Gastroesophageal sphincter (tissue), 4 donors: ENCODE measurements at regions not wholly inside any gene's neighbourhood (a gene's known extent, or its start where the extent isn't known, plus 50 kb on each side); places are given as distances from the start of the nearest gene placed in this dataset.

ENCODE experiments used
- ATAC-seq: fragments of 150-250 bp; one replicate; pipeline ENCODE4 v1.9.1; 2016; ENCODE audit warnings: mild to moderate bottlenecking, moderate library complexity
- H3K27ac ChIP-seq, 4 donors: fragments of 200-600 bp; sonication (generic) in 3 of 4; 1 replicate in 3 of 4; 2 replicates in 1 of 4; pipeline ENCODE4 v1.5.1; 2016 to 2019
- H3K27me3 ChIP-seq: fragments of 200-600 bp; sonication (generic); one replicate; pipeline ENCODE4 v1.5.1; 2019
- H3K36me3 ChIP-seq, 2 donors: fragments of 200-600 bp; sonication (generic); one replicate each; pipeline ENCODE4 v1.5.1; 2019; ENCODE audit warnings: control low read depth in 1 of 2
- H3K4me1 ChIP-seq, 3 donors: fragments of 200-600 bp; sonication (generic); 1 replicate in 2 of 3; 2 replicates in 1 of 3; pipeline ENCODE4 v1.5.1; 2016 to 2019; ENCODE audit warnings: control low read depth in 2 of 3
- H3K4me3 ChIP-seq, 2 donors: fragments of 200-600 bp; sonication (generic); one replicate each; pipeline ENCODE4 v1.5.1; 2019; ENCODE audit warnings: mild to moderate bottlenecking in 1 of 2, moderate library complexity in 1 of 2
- H3K9me3 ChIP-seq, 3 donors: fragments of 200-600 bp; sonication (generic); one replicate each; pipeline ENCODE4 v1.5.1; 2017 to 2019; ENCODE audit warnings: control low read depth in 2 of 3
- CTCF ChIP-seq, 4 experiments: fragments of 200-600 bp in 2 of 4; fragments of 450-650 bp in 2 of 4; sonication (generic) in 1 of 4; IDR thresholded peaks; one replicate each; pipeline ENCODE4 v1.5.1; 2017 to 2019; ENCODE audit warnings: antibody characterized with exemption in 4 of 4, mild to moderate bottlenecking in 2 of 4, moderate library complexity in 2 of 4
- EP300 ChIP-seq: sonication (generic); formaldehyde crosslinking; IDR thresholded peaks from one replicate; pipeline ENCODE4 v1.6.1; 2017; ENCODE audit warnings: antibody characterized with exemption, mild to moderate bottlenecking
- POLR2A ChIP-seq, 2 donors: fragments of 450-650 bp; IDR thresholded peaks; one replicate each; pipeline ENCODE4 v1.6.1; 2017; ENCODE audit warnings: antibody characterized with exemption in 2 of 2, mild to moderate bottlenecking in 2 of 2, moderate library complexity in 1 of 2
- POLR2AphosphoS5 ChIP-seq: sonication (generic); formaldehyde crosslinking; IDR thresholded peaks from one replicate; pipeline ENCODE4 v1.6.1; 2017; ENCODE audit warnings: antibody characterized with exemption
- WGBS, 2 donors: methylation state at CpG; one replicate each; pipeline ENCODE4 v1.1.5; 2018; ENCODE audit warnings: low coverage in 1 of 2; 5-methylcytosine and 5-hydroxymethylcytosine counted together

- H3K4me3 ChIP-seq = no peak overlapping the region
- 80% methylated on average over 5 of the region's 10 CpGs; no CpG with 5 or more reads in 1 of the 2 donors for whole genome bisulfite sequencing, 2 donors
- H3K27ac ChIP-seq = no peak overlapping the region
- H3K27me3 ChIP-seq = no peaks in the 10 kb centered on the region
- ATAC-seq = no peak
- no peak for TF ChIP-seq POLR2AphosphoS5
- TF ChIP-seq POLR2A (IDR thresholded peaks at IDR 0.05) = no peak
- TF ChIP-seq CTCF (IDR thresholded peaks at IDR 0.05) = no peak
- TF ChIP-seq EP300 = no peak
- no peaks in the 10 kb centered on the region for H3K36me3 ChIP-seq
- no peaks in the 10 kb centered on the region for H3K9me3 ChIP-seq
- peaks cover 0 to 14% (median 0%) of the 10 kb centered on the region in 3 donors for H3K4me1 ChIP-seq
Measured at GRCh38 chr5:36521838-36522745, 84.3 kb upstream of the SLC1A3 start.

- H3K27ac ChIP-seq = no peak overlapping the region
- no peak for ATAC-seq
Measured at GRCh38 chr5:36522746-36523065, 83.7 kb upstream of the SLC1A3 start.

GRCh38 chr5:36523450-36523849, 83.0 kb upstream of the SLC1A3 start:
- H3K27ac ChIP-seq = no peak overlapping the region
- peaks cover 0 to 14% (median 0%) of the 10 kb centered on the region in 3 donors for H3K4me1 ChIP-seq
- TF ChIP-seq POLR2A (IDR thresholded peaks at IDR 0.05) (no peak), EP300 (no peak), POLR2AphosphoS5 (no peak)
- 87 to 100% methylated on average over 1 to 5 of the region's 5 CpGs for WGBS, 2 donors
- H3K27me3 ChIP-seq = no peaks in the 10 kb centered on the region
- no peak for ATAC-seq
- no peaks in the 10 kb centered on the region for H3K9me3 ChIP-seq
- no peak overlapping the region for H3K4me3 ChIP-seq
- H3K36me3 ChIP-seq = no peaks in the 10 kb centered on the region

More at GRCh38 chr5:36522746-36523065, 83.7 kb upstream of the SLC1A3 start:
- no peaks in the 10 kb centered on the region for H3K27me3 ChIP-seq
- no peaks in the 10 kb centered on the region for H3K9me3 ChIP-seq
- TF ChIP-seq EP300 (no peak), POLR2AphosphoS5 (no peak), CTCF (IDR thresholded peaks at IDR 0.05) (no peak), POLR2A (IDR thresholded peaks at IDR 0.05) (no peak)
- H3K4me3 ChIP-seq = no peak overlapping the region
- peaks cover 0 to 14% (median 0%) of the 10 kb centered on the region in 3 donors for H3K4me1 ChIP-seq
- 57% methylated on average over 1 of the region's 5 CpGs; no CpG with 5 or more reads in 1 of the 2 donors for WGBS, 2 donors
- H3K36me3 ChIP-seq = no peaks in the 10 kb centered on the region

GRCh38 chr5:36523926-36524325, 82.5 kb upstream of the SLC1A3 start:
- ATAC-seq = no peak
- Histone ChIP-seq H3K36me3 (no peaks in the 10 kb centered on the region), H3K4me1 (peaks cover 0 to 14% (median 0%) of the 10 kb centered on the region in 3 donors), H3K9me3 (no peaks in the 10 kb centered on the region), H3K27ac (no peak overlapping the region), H3K4me3 (no peak overlapping the region), H3K27me3 (no peaks in the 10 kb centered on the region)
- 80 to 90% methylated on average over 4 to 5 of the region's 6 CpGs for WGBS, 2 donors
- TF ChIP-seq POLR2AphosphoS5 (no peak), POLR2A (IDR thresholded peaks at IDR 0.05) (no peak), CTCF (IDR thresholded peaks at IDR 0.05) (no peak), EP300 (no peak)

- H3K4me1 ChIP-seq = peaks cover 0 to 14% (median 0%) of the 10 kb centered on the region in 3 donors
- H3K4me3 ChIP-seq = no peak overlapping the region
- no peaks in the 10 kb centered on the region for H3K36me3 ChIP-seq
- 93% methylated on average over 3 of the region's 5 CpGs; no CpG with 5 or more reads in 1 of the 2 donors for WGBS, 2 donors
- H3K27ac ChIP-seq = no peak overlapping the region
- H3K9me3 ChIP-seq = no peaks in the 10 kb centered on the region
- no peaks in the 10 kb centered on the region for H3K27me3 ChIP-seq
- no peak for ATAC-seq
- TF ChIP-seq CTCF (IDR thresholded peaks at IDR 0.05) (no peak), EP300 (no peak)
Measured at GRCh38 chr5:36526537-36526936, 79.9 kb upstream of the SLC1A3 start.
